ENCODE measurements at regions not wholly inside any gene's neighbourhood (a gene's known extent, or its start where the extent isn't known, plus 50 kb on each side); places are given as distances from the start of the nearest gene placed in this dataset.

DNA sequence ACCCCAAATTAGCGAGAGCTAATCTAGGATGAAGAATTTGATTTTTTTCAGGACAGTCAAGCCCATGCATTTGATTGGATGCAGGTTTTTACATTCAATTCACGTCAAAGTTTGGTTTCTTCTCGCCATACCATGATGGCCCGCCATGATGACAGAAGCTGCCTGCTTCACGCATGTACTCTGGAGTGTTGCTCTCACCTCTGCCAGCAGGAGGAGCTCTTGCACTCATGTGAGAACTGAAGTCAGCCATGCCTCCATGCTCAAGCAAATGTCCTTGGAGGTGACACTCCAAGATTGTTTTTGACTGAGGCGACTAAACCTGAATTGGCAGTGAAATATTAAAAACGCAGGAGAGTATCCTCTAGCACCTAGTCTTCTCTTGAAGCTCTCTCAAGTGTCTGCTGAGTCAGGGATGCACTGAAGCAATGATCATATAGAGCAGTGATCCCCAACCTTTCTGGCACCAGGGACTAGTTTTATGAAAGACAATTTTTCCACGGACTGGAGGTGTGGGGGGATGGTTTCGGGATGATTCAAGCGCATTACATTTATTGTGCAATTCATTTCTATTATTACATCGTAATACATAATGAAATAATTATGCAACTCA, 120.9 kb downstream of the SAMMSON start:
- peak; percentile 35 for DNase-seq

GRCh38 chr3:70127192-70127591, 127.7 kb downstream of the SAMMSON start:
- no peak for DNase-seq

- DNase-seq: no peak
Observed at GRCh38 chr3:70137366-70137765, 137.8 kb downstream of the SAMMSON start.

DNA sequence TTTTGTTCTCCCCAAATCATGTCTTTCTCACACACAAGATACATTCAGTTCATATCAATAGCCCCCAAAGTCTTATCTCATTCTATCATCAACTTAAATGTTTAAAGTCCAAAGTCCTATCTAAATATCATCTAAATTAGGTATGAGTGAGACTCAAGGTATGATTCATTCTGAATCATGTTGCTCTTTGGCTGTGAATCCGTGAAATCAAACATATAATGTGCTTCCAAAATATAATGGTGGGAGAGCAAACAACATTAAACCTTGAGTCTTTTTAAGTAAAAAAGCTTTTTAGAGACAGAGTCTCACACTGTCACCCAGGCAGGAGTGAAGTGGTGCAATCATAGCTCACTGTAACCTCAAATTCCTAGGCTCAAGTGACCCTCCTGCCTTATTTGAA, 139.1 kb downstream of the SAMMSON start:
- DNase-seq: no peak
